ENCODE measurements at regions not wholly inside any gene's neighbourhood (a gene's known extent, or its start where the extent isn't known, plus 50 kb on each side); places are given as distances from the start of the nearest gene placed in this dataset.

- CTCF ChIA-PET, result no interaction called here
- POLR2A ChIA-PET, result no interaction called here
- H3K4me3 Mint-ChIP-seq, result no peak overlapping the region
- H3K27ac Mint-ChIP-seq, result no peak overlapping the region
- TF ChIP-seq PRRX2 (CRISPR knock-in tag; IDR thresholded peaks at IDR 0.05) (no peak), MAX (CRISPR knock-in tag; IDR thresholded peaks at IDR 0.05) (no peak), USF2 (CRISPR knock-in tag; IDR thresholded peaks at IDR 0.05) (no peak), MLX (CRISPR knock-in tag; IDR thresholded peaks at IDR 0.05) (no peak), ZNF232 (CRISPR knock-in tag; IDR thresholded peaks at IDR 0.05) (no peak), ZNF219 (CRISPR knock-in tag; IDR thresholded peaks at IDR 0.05; ENCODE audit: borderline replicate concordance) (no peak), FOXK1 (CRISPR knock-in tag; IDR thresholded peaks at IDR 0.05) (no peak), TP53 (CRISPR knock-in tag; IDR thresholded peaks at IDR 0.05) (no peak), ZNF317 (CRISPR knock-in tag; IDR thresholded peaks at IDR 0.05; ENCODE audit: borderline replicate concordance, low read depth) (no peak), AFF4 (CRISPR knock-in tag; IDR thresholded peaks at IDR 0.05; ENCODE audit: borderline replicate concordance) (no peak), GABPB1 (CRISPR knock-in tag; IDR thresholded peaks at IDR 0.05) (no peak), E2F1 (CRISPR knock-in tag; IDR thresholded peaks at IDR 0.05) (no peak), MXD4 (CRISPR knock-in tag; IDR thresholded peaks at IDR 0.05; ENCODE audit: borderline replicate concordance) (no peak)
- TF ChIP-seq, protein P1, sequence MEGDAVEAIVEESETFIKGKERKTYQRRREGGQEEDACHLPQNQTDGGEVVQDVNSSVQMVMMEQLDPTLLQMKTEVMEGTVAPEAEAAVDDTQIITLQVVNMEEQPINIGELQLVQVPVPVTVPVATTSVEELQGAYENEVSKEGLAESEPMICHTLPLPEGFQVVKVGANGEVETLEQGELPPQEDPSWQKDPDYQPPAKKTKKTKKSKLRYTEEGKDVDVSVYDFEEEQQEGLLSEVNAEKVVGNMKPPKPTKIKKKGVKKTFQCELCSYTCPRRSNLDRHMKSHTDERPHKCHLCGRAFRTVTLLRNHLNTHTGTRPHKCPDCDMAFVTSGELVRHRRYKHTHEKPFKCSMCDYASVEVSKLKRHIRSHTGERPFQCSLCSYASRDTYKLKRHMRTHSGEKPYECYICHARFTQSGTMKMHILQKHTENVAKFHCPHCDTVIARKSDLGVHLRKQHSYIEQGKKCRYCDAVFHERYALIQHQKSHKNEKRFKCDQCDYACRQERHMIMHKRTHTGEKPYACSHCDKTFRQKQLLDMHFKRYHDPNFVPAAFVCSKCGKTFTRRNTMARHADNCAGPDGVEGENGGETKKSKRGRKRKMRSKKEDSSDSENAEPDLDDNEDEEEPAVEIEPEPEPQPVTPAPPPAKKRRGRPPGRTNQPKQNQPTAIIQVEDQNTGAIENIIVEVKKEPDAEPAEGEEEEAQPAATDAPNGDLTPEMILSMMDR (IDR thresholded peaks at IDR 0.05), result no peak
- H3K9me3 Mint-ChIP-seq, result peaks cover 74% of the 10 kb centered on the region
- no peaks in the 10 kb centered on the region for H3K4me1 Mint-ChIP-seq
- DNase-seq (ENCODE audit: low spot score), result no peak
- no peak for ATAC-seq
- H3K36me3 Mint-ChIP-seq, result peaks cover 78% of the 10 kb centered on the region
- H3K27me3 Mint-ChIP-seq (ENCODE audit: low read depth), result peaks cover 37% of the 10 kb centered on the region
These were observed 263.5 kb upstream of the ALG10B start for GRCh38 chr12:38053113-38053512.

DNA sequence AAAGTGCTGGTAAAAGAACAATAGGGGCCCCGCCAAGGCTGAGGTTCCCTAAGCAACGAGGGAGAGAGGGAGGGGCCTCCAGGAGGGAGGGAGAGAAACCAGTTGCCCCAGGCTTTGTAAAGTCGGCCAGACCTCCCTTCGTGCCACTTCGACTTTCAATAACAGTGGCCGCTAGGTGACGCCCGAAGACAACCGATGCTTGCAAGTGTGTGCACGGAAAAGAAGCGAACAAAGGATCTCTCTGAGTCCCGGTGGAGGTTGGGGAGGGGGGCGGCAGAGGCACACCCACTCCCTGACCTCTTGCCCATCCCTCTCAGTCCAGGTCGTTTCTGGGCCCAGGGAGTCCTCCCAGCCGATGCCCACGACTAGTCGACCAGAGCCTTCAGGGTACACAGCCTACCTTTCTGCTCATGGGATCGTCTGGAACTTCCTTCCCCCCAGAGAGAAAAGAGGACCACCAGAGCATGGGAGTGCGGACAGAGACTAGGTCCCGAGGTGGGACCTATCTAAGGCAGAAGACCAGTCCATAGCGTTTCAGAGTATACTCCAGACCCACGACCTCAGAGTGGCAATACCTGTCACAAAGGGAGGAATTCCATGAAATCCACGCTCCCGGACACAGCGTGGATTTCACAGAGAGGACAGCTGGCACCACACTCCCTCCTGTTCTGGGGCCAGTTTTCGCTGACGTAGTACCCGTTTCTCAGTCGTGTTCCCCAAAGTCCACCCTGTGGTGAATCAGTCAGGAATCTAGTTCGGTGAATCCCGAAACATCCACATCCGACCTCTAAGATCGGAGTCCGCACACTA, 262.7 kb upstream of the ALG10B start:
- peaks cover 73% of the 10 kb centered on the region for H3K36me3 Mint-ChIP-seq
- H3K27me3 Mint-ChIP-seq (ENCODE audit: low read depth), result peaks cover 32% of the 10 kb centered on the region
- ChIA-PET POLR2A (no interaction called here), CTCF (no interaction called here)
- no peak for DNase-seq (ENCODE audit: low spot score)
- ATAC-seq, result no peak
- no peaks in the 10 kb centered on the region for H3K4me1 Mint-ChIP-seq
- TF ChIP-seq, protein P2, sequence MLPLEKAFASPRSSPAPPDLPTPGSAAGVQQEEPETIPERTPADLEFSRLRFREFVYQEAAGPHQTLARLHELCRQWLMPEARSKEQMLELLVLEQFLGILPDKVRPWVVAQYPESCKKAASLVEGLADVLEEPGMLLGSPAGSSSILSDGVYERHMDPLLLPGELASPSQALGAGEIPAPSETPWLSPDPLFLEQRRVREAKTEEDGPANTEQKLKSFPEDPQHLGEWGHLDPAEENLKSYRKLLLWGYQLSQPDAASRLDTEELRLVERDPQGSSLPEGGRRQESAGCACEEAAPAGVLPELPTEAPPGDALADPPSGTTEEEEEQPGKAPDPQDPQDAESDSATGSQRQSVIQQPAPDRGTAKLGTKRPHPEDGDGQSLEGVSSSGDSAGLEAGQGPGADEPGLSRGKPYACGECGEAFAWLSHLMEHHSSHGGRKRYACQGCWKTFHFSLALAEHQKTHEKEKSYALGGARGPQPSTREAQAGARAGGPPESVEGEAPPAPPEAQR (CRISPR knock-in tag; IDR thresholded peaks at IDR 0.05), result no peak
- H3K4me3 Mint-ChIP-seq, result no peak overlapping the region
- H3K9me3 Mint-ChIP-seq, result peaks cover 69% of the 10 kb centered on the region
- H3K27ac Mint-ChIP-seq, result no peak overlapping the region

Measured in WTC11 (cell line).